HK-2 (cell line): ENCODE measurements at regions not wholly inside any gene's neighbourhood (a gene's known extent, or its start where the extent isn't known, plus 50 kb on each side); places are given as distances from the start of the nearest gene placed in this dataset.

ENCODE experiments used
- DNase-seq: peaks from one replicate; pipeline ENCODE4 v3.0.0-alpha.2; 2018; ENCODE audit not compliant: unreplicated experiment

DNA sequence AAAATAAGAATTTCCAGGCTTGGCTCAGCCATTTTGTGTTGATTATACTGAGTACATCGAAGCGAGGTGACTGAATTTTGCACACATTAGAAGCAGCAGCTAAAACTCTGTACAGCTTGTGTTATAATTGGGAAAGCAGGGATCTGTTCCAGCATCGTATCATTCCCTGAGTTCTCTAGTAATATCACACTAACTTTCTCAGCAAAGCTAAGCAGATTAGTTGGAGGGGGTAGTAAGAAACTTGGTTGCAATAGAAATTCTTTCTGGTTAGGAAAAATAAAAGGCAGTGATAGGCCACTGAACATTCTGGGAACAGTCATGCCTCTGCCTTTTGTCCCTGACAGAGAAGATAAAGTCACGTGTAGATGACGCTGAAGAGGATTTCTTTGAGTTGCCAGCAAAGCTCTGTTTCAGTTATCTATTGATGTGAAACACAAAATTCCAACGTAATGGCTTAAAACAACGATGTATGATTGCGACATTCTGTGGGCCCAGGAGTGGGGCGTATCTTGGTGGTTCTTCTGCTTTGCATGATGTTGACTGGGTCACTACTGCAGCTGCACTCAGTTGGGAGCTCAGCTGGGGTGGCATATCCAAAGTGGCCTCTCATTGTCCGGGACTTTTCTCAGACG lies 202.1 kb upstream of the MEX3C start:
- no peak for DNase-seq

GRCh38 chr18:51400721-51401120 lies 203.2 kb upstream of the MEX3C start:
- no peak for DNase-seq

GRCh38 chr18:51401912-51402311 lies 204.4 kb upstream of the MEX3C start:
- DNase-seq = no peak

- DNase-seq = no peak
Measured at GRCh38 chr18:51404620-51405019, 207.1 kb upstream of the MEX3C start.

DNA sequence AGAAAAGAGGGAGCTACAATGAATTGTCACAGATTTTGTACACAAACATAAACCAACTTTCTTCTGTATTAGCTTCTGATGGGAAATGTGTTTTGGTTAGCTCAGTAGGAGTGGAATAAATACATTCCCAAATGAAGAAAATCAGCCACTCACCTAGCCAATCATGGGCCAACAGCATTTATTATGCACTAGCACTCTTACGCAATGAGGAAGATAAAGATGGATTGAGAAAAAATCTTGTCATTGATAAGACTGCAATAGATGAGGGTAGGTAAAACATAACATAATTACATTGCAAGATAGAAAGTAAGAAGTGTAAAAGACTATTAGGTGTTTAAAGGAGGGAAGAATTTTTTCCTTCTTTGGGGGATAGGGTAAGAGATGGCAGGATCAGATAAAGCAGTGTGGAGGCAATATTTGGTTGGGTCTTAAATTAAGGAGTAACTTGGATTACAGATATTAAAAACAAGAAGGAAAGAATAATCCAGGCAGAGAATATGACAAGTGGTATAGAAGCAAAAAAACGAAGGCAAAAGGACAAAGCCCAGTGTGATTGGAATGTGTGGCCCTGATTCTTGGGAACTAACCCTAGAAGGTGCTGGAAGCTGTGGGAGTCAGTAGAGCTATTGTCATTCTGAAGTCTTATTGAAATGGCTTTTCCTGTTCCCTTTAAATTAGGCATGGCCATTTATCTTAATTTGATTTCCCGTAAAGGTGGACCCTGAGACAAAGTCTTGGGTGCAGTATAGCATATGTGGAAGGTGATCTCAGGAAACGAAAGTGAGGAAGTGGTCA lies 208.4 kb upstream of the MEX3C start:
- no peak for DNase-seq

- DNase-seq = no peak
Measured at GRCh38 chr18:51417643-51418483, 220.4 kb upstream of the MEX3C start.

DNA sequence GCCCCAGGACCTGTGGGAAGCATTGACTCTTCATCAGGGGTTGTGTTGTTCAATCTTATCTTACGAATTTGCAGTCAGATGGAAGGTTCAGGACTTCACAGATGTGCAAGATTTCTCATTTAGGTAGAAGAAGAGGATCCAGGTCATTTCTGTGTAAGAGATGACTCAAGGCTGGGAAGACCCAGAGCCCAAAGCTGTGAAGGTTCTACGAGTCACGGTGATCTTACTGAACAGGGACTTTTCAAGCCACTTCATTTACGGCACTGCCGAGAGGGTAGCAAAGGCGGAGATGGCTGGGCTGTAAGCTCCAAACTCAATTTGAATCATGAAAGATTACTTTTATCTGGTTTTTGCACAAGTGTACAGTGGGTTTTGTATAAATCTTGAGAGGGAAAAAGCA lies 228.0 kb upstream of the MEX3C start:
- no peak for DNase-seq

DNA sequence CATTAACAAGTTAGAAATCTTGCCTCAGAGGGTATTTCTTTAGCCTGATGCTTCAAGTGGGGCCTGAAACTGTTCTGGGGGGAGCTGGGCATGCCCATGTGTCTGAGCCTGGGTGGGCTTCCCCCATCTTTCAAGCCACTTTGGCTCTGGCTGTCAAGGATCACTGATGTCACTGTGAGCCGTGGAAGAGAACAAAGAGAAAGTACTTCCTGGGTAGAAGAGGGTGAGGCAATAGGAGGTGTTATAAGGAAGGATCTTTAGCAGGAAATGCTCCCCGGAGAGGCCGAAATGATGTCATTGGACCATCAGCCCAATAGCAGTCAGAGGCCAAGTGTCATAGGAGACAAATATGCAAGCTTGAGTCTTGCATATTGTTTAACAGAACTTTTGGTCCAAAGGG lies 228.4 kb upstream of the MEX3C start:
- DNase-seq = no peak

GRCh38 chr18:51426996-51427395 lies 229.5 kb upstream of the MEX3C start:
- no peak for DNase-seq

DNA sequence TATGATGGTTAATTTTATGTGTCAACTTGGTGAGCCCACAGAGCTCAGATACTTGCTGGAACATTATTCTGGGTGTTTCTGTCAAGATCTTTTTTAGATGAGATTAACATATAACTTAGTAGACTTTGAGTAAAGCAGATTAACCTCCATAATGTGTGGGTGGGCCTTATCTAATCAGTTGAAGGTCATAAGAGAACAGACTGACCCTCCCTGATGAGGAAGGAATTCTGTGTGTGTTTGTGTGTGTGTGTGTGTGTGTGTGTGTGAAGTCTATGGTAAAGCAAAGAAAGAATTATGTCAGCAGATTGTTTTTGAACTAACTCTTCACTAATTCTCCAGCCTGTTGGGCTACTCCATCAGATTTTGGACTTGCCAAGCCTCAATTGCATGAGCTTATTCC lies 232.2 kb upstream of the MEX3C start:
- no peak for DNase-seq

- DNase-seq = no peak
Measured at GRCh38 chr18:51430538-51430937, 233.1 kb upstream of the MEX3C start.

DNA sequence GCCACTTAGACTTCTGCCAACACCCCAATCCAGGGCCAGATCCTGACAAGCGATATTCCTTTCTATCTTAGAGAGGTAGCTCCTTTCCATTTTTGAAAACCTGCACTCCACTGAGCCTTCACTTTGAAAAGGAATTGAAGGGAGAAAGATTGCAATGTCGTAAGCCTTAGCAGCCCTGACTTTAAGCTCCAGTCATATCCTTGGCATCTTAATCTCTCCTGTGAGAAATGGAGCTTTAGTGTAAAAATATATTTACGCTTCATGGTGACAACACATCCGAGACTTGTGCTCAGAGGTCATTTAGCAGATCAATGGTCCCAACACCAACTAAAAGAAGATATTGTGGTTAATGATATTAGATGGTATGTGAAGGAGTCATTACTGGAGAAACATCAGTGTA lies 235.8 kb upstream of the MEX3C start:
- DNase-seq = no peak

- DNase-seq = no peak
Measured at GRCh38 chr18:51433881-51434280, 236.4 kb upstream of the MEX3C start.

- DNase-seq = no peak
Measured at GRCh38 chr18:51437280-51438271, 240.1 kb upstream of the MEX3C start.

DNA sequence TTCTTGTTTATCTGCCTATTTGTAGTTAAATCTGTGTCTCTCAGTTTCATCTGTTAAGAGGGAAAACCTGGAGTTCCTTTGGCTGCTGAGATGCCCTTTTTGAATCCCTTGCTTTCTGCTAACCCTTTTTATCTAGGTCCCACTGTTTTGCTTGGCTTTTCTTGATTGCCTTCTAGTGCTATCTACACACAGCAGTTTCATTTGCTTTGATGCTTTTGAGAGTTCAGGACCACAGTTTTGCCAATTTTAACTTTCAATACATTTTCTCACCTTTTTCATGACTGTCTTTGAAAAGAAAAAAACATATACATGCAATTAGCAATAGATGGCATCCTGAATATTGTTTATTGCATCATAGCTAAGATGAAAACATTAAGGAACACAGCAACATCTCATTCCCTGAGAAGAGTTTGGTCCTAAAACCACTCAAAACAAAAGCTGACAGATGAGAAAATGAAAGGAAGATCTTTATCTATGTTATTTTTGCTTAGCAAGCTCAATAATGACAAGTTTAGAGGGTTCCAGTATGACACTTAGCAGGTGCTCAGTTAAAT lies 241.4 kb upstream of the MEX3C start:
- no peak for DNase-seq

DNA sequence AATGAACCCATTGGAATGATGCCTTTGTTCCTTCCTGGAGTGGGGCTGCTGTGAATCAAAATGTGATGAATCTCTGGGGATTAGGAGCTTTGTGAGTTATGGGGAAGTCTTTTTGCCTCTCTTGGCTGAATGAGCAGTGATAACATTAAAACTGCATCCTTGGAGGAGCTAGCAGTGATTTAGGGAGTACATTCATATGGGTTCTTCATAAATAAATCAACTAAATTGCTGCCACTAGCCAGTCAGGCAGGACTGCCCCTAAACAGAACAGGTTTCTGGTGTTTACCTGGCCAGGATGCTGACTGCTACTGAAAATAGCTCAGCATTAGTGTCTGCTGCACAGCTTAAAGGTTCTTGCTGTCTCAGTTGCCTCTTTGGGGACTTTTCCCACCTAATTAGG lies 244.5 kb upstream of the MEX3C start:
- no peak for DNase-seq

DNA sequence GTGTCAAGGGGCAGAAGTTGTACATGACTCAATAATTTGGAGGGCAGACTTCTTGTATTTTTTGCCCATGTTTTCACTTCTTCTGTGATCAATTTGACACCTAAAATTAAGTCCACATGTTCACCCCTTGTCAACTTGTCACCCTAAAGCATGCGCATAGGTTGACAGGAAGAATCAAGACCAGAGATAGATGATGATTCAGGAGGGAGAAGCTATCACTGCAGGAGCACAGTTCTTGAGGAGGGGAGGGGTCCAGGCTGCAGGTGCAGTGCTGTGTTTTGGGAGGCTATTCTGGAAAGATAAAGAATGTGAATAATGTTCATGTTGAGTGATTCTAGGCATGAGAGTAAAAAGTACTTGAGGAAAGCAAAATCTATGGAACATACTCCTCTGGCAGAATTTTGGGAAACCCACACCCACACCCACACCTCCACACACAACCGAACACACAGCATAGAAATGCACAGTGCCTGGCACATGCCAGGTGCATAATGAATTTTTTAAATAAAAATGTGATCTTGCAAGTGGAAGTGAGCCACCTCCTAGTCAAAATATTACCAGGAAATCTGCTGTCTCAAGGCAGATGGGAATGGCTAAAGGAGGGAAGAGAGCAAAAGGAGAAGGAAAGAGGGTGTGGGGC lies 249.2 kb upstream of the MEX3C start:
- no peak for DNase-seq

- DNase-seq = no peak
Measured at GRCh38 chr18:51447351-51448342, 250.2 kb upstream of the MEX3C start.

- no peak for DNase-seq
Measured at GRCh38 chr18:51448949-51449348, 251.5 kb upstream of the MEX3C start.
